ENCODE measurements at regions not wholly inside any gene's neighbourhood (a gene's known extent, or its start where the extent isn't known, plus 50 kb on each side); places are given as distances from the start of the nearest gene placed in this dataset.

- in situ Hi-C loops (cut with MboI; ENCODE audit: low pct_unique_long_range_greater_than_20kb, low sequenced_read_pairs, unreplicated experiment): no loop called here
- TF ChIP-seq, protein P1, sequence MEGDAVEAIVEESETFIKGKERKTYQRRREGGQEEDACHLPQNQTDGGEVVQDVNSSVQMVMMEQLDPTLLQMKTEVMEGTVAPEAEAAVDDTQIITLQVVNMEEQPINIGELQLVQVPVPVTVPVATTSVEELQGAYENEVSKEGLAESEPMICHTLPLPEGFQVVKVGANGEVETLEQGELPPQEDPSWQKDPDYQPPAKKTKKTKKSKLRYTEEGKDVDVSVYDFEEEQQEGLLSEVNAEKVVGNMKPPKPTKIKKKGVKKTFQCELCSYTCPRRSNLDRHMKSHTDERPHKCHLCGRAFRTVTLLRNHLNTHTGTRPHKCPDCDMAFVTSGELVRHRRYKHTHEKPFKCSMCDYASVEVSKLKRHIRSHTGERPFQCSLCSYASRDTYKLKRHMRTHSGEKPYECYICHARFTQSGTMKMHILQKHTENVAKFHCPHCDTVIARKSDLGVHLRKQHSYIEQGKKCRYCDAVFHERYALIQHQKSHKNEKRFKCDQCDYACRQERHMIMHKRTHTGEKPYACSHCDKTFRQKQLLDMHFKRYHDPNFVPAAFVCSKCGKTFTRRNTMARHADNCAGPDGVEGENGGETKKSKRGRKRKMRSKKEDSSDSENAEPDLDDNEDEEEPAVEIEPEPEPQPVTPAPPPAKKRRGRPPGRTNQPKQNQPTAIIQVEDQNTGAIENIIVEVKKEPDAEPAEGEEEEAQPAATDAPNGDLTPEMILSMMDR (IDR thresholded peaks at IDR 0.05; ENCODE audit: extremely low read depth, insufficient read depth, missing control alignments): no peak
Observed at GRCh38 chr21:16044676-16045075, 314.9 kb downstream of the USP25 start.

DNA sequence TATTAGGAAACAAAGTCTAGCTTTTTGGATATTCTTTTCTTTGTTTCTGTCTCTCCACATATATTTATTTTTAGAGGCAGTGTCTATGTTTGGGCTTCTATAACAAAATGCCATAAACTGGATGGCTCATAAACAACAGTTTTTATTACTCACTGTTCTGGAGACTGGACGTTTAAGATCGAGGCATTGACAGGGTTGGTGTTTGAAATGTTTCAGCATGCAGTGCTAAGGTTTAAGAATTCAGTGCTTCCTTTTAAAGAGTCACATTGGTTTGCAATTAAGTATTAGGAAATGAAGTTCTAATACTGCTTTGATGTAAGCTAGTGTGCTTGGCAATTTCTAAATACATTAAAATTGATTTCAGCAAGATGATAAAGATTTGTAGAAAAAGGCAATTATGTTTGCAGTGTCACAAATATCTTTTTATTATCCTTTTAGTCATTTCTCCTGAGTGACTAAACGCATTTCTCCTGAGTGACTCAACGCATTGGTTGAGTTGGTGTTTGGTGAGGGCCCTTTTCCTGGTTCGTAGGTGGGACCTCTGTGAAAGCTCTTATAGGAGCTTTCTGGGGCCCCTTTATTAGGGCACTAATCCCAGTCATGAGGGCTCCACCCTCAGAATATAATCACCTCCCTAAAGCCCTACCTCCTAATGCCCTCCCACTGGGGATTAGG lies 317.0 kb downstream of the USP25 start:
- DNase-seq (ENCODE audit: low spot score): no peak
- TF ChIP-seq, protein P1 (IDR thresholded peaks at IDR 0.05; ENCODE audit: extremely low read depth, insufficient read depth, missing control alignments): no peak
- in situ Hi-C loops (cut with MboI; ENCODE audit: low pct_unique_long_range_greater_than_20kb, low sequenced_read_pairs, unreplicated experiment): no loop called here

More at GRCh38 chr21:16044676-16045075, 314.9 kb downstream of the USP25 start:
- DNase-seq (ENCODE audit: low spot score): no peak

DNA sequence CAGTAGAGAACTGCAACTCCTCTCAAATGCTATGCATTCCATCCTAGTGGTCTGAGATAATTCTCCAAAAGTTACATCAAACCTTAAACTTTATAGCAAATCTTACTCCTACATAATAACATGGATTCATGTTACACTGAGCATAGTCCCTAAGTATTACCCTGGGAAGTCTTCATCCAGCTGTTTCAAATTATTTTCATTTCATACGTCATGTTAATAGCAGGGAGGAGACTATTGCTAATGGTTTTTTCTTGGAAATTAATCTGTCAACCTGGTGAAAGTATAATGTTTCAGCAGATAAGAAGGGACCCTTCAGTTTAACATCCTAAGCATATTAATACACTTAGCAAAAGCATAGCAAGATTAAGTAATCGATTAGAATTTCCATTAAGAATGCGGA lies 318.1 kb downstream of the USP25 start:
- no peak for DNase-seq (ENCODE audit: low spot score)
- in situ Hi-C loops (cut with MboI; ENCODE audit: low pct_unique_long_range_greater_than_20kb, low sequenced_read_pairs, unreplicated experiment): no loop called here
- TF ChIP-seq, protein P1 (IDR thresholded peaks at IDR 0.05; ENCODE audit: extremely low read depth, insufficient read depth, missing control alignments): no peak

- in situ Hi-C loops (cut with MboI; ENCODE audit: low pct_unique_long_range_greater_than_20kb, low sequenced_read_pairs, unreplicated experiment): no loop called here
- no peak for DNase-seq (ENCODE audit: low spot score)
- TF ChIP-seq, protein P1 (IDR thresholded peaks at IDR 0.05; ENCODE audit: extremely low read depth, insufficient read depth, missing control alignments): no peak
Observed at GRCh38 chr21:16055014-16055413, 325.2 kb downstream of the USP25 start.

DNA sequence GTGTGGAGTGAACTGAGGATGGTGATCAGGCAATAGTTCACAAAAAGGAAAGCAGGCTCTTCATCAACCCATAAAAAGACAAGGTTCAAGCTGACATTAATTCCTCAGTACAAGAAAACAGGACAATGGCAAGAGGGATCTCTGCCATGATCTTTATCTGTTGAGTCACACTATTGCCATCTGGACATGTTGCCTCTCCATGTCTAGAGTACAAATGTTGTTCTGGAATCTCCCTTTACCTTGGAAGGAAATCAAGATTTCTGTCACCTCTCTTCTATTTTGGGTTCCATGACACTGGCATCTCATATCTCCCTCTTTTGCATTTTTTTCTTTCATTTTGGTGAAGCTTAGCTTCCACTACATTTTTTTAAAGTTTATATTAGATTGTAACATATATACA lies 329.1 kb downstream of the USP25 start:
- TF ChIP-seq, protein P1 (IDR thresholded peaks at IDR 0.05; ENCODE audit: extremely low read depth, insufficient read depth, missing control alignments): no peak
- no peak for DNase-seq (ENCODE audit: low spot score)
- in situ Hi-C loops (cut with MboI; ENCODE audit: low pct_unique_long_range_greater_than_20kb, low sequenced_read_pairs, unreplicated experiment): no loop called here

- no peak for DNase-seq (ENCODE audit: low spot score)
- TF ChIP-seq, protein P1 (IDR thresholded peaks at IDR 0.05; ENCODE audit: extremely low read depth, insufficient read depth, missing control alignments): no peak
- in situ Hi-C loops (cut with MboI; ENCODE audit: low pct_unique_long_range_greater_than_20kb, low sequenced_read_pairs, unreplicated experiment): no loop called here
Observed at GRCh38 chr21:16059981-16060380, 330.2 kb downstream of the USP25 start.
